HPDE6-E6E7 (cell line): ENCODE measurements at regions not wholly inside any gene's neighbourhood (a gene's known extent, or its start where the extent isn't known, plus 50 kb on each side); places are given as distances from the start of the nearest gene placed in this dataset.
"Not testable (repeated sequence)": the region's sequence is repeated elsewhere in the genome, so short reads cannot be mapped to it uniquely, and the experiment has no call there.

Experiments
- DNase-seq: peaks from one replicate; pipeline ENCODE4 v3.0.0; 2011; ENCODE audit warnings: missing footprints; ENCODE audit errors: extremely low spot score

- no peak for DNase-seq
Measured at GRCh38 chr17:70278844-70279462, 109.6 kb downstream of the KCNJ2 start.

GRCh38 chr17:70286391-70286790 is 117.1 kb downstream of the KCNJ2 start:
- no peak for DNase-seq

GRCh38 chr17:70288540-70289290 is 119.4 kb downstream of the KCNJ2 start:
- DNase-seq, result no peak

GRCh38 chr17:70290770-70291169 is 121.4 kb downstream of the KCNJ2 start:
- no peak for DNase-seq

GRCh38 chr17:70292366-70292765 is 123.0 kb downstream of the KCNJ2 start:
- no peak for DNase-seq

GRCh38 chr17:70293564-70294310 is 124.4 kb downstream of the KCNJ2 start:
- not testable (repeated sequence) for DNase-seq

GRCh38 chr17:70295329-70295728 is 126.0 kb downstream of the KCNJ2 start:
- no peak for DNase-seq

GRCh38 chr17:70295731-70296130 is 126.4 kb downstream of the KCNJ2 start:
- no peak for DNase-seq

- DNase-seq, result no peak
Measured at GRCh38 chr17:70296456-70296855, 127.1 kb downstream of the KCNJ2 start.

GRCh38 chr17:70297397-70297796 is 128.1 kb downstream of the KCNJ2 start:
- DNase-seq, result no peak

GRCh38 chr17:70298929-70299531 is 129.7 kb downstream of the KCNJ2 start:
- DNase-seq, result no peak

- no peak for DNase-seq
Measured at GRCh38 chr17:70307430-70308225, 138.3 kb downstream of the KCNJ2 start.

- no peak for DNase-seq
Measured at GRCh38 chr17:70308618-70309017, 139.3 kb downstream of the KCNJ2 start.

GRCh38 chr17:70310221-70310672 is 140.9 kb downstream of the KCNJ2 start:
- no peak for DNase-seq

GRCh38 chr17:70313086-70313852 is 143.9 kb downstream of the KCNJ2 start:
- no peak for DNase-seq

- DNase-seq, result no peak
Measured at GRCh38 chr17:70314096-70314495, 144.8 kb downstream of the KCNJ2 start.

GRCh38 chr17:70314506-70314905 is 145.2 kb downstream of the KCNJ2 start:
- DNase-seq, result no peak

- DNase-seq, result no peak
Measured at GRCh38 chr17:70317421-70317820, 148.1 kb downstream of the KCNJ2 start.

- DNase-seq, result no peak
Measured at GRCh38 chr17:70318051-70318450, 148.7 kb downstream of the KCNJ2 start.

- no peak for DNase-seq
Measured at GRCh38 chr17:70319516-70319915, 150.2 kb downstream of the KCNJ2 start.
